ENCODE measurements at regions not wholly inside any gene's neighbourhood (a gene's known extent, or its start where the extent isn't known, plus 50 kb on each side); places are given as distances from the start of the nearest gene placed in this dataset.

DNA sequence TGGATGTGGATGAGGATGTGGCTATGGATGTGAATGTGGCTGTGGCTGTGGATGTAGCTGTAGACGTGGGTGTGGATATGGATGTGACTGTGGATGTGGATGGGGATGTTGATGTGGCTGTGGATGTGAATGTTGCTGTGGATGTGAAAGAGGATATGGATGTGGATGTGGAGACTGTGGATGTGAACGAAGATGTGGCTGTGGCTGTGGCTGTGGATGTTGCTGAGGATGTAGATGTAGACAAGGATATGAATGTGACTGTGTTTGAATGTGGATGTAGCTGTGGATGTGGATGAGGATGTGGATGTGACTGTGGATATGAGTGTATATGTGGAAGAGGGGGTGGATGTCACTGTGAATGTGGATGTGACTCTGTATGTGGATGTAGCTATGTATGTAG, 884.6 kb upstream of the CHAC2 start:
- Histone ChIP-seq H3K27ac (no peak overlapping the region), H3K4me2 (no peak overlapping the region), H2AFZ (no peak overlapping the region), H3K36me3 (replicated peaks; ENCODE audit: insufficient read depth, low read depth) (no peaks in the 10 kb centered on the region), H3K4me1 (ENCODE audit: insufficient read depth) (no peaks in the 10 kb centered on the region), H3K9me2 (replicated peaks; ENCODE audit: insufficient read depth) (no peaks in the 10 kb centered on the region), H3K9me3 (ENCODE audit: low read depth) (no peaks in the 10 kb centered on the region), H3K79me2 (no peaks in the 10 kb centered on the region), H4K20me1 (ENCODE audit: insufficient read depth, poor library complexity, severe bottlenecking) (no peaks in the 10 kb centered on the region), H3K4me3 (no peak overlapping the region), H3K27me3 (no peaks in the 10 kb centered on the region)
- DNase-seq (ENCODE audit: low spot score) = no peak
- TF ChIP-seq EZH2phosphoT487 (IDR thresholded peaks at IDR 0.05; ENCODE audit: low read depth, severe bottlenecking, unreplicated experiment) (no peak), EZH2 (IDR thresholded peaks at IDR 0.05; ENCODE audit: borderline replicate concordance) (no peak)
- TF ChIP-seq, protein P1, sequence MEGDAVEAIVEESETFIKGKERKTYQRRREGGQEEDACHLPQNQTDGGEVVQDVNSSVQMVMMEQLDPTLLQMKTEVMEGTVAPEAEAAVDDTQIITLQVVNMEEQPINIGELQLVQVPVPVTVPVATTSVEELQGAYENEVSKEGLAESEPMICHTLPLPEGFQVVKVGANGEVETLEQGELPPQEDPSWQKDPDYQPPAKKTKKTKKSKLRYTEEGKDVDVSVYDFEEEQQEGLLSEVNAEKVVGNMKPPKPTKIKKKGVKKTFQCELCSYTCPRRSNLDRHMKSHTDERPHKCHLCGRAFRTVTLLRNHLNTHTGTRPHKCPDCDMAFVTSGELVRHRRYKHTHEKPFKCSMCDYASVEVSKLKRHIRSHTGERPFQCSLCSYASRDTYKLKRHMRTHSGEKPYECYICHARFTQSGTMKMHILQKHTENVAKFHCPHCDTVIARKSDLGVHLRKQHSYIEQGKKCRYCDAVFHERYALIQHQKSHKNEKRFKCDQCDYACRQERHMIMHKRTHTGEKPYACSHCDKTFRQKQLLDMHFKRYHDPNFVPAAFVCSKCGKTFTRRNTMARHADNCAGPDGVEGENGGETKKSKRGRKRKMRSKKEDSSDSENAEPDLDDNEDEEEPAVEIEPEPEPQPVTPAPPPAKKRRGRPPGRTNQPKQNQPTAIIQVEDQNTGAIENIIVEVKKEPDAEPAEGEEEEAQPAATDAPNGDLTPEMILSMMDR (IDR thresholded peaks at IDR 0.05; ENCODE audit: poor library complexity) = no peak
- 77% methylated on average over 2 of the region's 2 CpGs for WGBS (ENCODE audit: low lambda C conversion rate, missing lambda C conversion rate)

DNA sequence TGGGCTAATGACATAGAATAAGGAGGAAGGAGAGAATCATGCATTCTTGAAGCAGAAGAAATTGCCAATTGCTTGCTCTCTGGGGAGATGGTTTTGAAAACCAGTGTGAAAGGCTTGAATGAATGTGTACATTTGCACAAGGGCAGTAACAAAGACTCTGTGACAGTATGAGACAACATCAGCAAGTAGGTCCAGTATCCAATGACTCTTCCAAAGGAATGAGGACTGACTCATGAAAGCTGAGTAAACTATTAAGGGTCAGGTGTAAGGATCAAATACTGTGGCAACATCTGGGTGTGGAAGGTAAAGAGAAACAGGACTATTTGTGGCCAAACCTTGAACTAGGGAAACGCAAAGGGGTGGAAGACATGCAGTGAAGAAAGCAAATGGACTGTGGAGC, 886.0 kb upstream of the CHAC2 start:
- no peaks in the 10 kb centered on the region for H4K20me1 ChIP-seq (ENCODE audit: insufficient read depth, poor library complexity, severe bottlenecking)
- no peak overlapping the region for H3K4me3 ChIP-seq
- TF ChIP-seq, protein P1 (IDR thresholded peaks at IDR 0.05; ENCODE audit: poor library complexity) = no peak
- TF ChIP-seq EZH2 (IDR thresholded peaks at IDR 0.05; ENCODE audit: borderline replicate concordance) = no peak
- no peak for TF ChIP-seq EZH2phosphoT487 (IDR thresholded peaks at IDR 0.05; ENCODE audit: low read depth, severe bottlenecking, unreplicated experiment)
- H3K27me3 ChIP-seq = no peaks in the 10 kb centered on the region
- H3K36me3 ChIP-seq (replicated peaks; ENCODE audit: insufficient read depth, low read depth) = no peaks in the 10 kb centered on the region
- 43% methylated on average over 1 of the region's 1 CpG for WGBS (ENCODE audit: low lambda C conversion rate, missing lambda C conversion rate)
- no peaks in the 10 kb centered on the region for H3K79me2 ChIP-seq
- H3K4me2 ChIP-seq = no peak overlapping the region
- peak overlapping the region; percentile 54 for H3K27ac ChIP-seq
- H3K9me2 ChIP-seq (replicated peaks; ENCODE audit: insufficient read depth) = no peaks in the 10 kb centered on the region
- DNase-seq (ENCODE audit: low spot score) = peak; percentile 45
- no peaks in the 10 kb centered on the region for H3K9me3 ChIP-seq (ENCODE audit: low read depth)
- no peak overlapping the region for H2AFZ ChIP-seq
- H3K4me1 ChIP-seq (ENCODE audit: insufficient read depth) = no peaks in the 10 kb centered on the region

DNA sequence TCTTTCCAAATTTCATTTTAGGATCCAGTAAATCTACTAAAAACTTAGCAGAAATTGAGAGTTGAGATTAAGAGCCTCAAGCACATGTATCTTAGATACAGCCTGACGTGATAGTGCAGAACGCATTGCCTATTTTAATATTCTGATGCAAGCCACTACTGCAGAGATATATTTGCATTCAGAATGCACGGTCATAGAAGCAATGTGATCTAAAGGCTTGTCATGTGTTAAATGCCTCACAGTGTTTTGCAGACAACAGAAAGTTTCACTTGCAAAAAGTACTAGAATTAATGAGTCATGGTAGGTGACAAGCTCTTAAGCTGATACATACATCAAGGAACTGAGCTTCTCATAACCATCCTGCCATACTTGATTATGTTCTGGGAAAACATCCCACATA, 886.7 kb upstream of the CHAC2 start:
- H4K20me1 ChIP-seq (ENCODE audit: insufficient read depth, poor library complexity, severe bottlenecking) = no peaks in the 10 kb centered on the region
- H3K27me3 ChIP-seq = no peaks in the 10 kb centered on the region
- TF ChIP-seq, protein P1 (IDR thresholded peaks at IDR 0.05; ENCODE audit: poor library complexity) = no peak
- no peak for TF ChIP-seq EZH2 (IDR thresholded peaks at IDR 0.05; ENCODE audit: borderline replicate concordance)
- no peak for TF ChIP-seq EZH2phosphoT487 (IDR thresholded peaks at IDR 0.05; ENCODE audit: low read depth, severe bottlenecking, unreplicated experiment)
- no peaks in the 10 kb centered on the region for H3K36me3 ChIP-seq (replicated peaks; ENCODE audit: insufficient read depth, low read depth)
- no peaks in the 10 kb centered on the region for H3K4me1 ChIP-seq (ENCODE audit: insufficient read depth)
- no peak overlapping the region for H3K4me3 ChIP-seq
- 88% methylated on average over 3 of the region's 3 CpGs for WGBS (ENCODE audit: low lambda C conversion rate, missing lambda C conversion rate)
- H3K27ac ChIP-seq = no peak overlapping the region
- H3K79me2 ChIP-seq = no peaks in the 10 kb centered on the region
- no peak overlapping the region for H2AFZ ChIP-seq
- H3K4me2 ChIP-seq = no peak overlapping the region
- no peak for DNase-seq (ENCODE audit: low spot score)
- H3K9me2 ChIP-seq (replicated peaks; ENCODE audit: insufficient read depth) = no peaks in the 10 kb centered on the region
- H3K9me3 ChIP-seq (ENCODE audit: low read depth) = no peaks in the 10 kb centered on the region

DNA sequence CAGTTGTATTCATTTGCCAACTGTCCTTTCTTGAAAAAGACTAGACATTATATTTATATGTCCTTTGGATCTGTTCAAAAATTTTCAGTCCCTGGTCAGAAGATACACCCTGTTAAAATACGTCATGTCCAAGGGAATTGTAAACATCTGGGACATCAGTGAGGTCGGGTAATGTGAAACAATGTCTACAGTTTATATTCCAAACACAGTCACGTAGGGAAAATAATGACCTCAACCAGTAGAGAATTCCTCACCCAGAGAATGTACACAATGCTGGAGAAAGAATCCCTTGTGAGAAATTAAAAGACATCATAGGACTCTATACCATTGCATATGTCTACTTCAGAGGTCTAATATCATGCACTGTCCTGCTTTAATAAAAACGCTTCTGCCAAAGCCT, 888.0 kb upstream of the CHAC2 start:
- no peak overlapping the region for H2AFZ ChIP-seq
- TF ChIP-seq EZH2 (IDR thresholded peaks at IDR 0.05; ENCODE audit: borderline replicate concordance) = no peak
- TF ChIP-seq, protein P1 (IDR thresholded peaks at IDR 0.05; ENCODE audit: poor library complexity) = no peak
- no peak for TF ChIP-seq EZH2phosphoT487 (IDR thresholded peaks at IDR 0.05; ENCODE audit: low read depth, severe bottlenecking, unreplicated experiment)
- H3K27me3 ChIP-seq = no peaks in the 10 kb centered on the region
- H3K4me3 ChIP-seq = no peak overlapping the region
- no peaks in the 10 kb centered on the region for H3K79me2 ChIP-seq
- no peak for DNase-seq (ENCODE audit: low spot score)
- no peaks in the 10 kb centered on the region for H3K9me2 ChIP-seq (replicated peaks; ENCODE audit: insufficient read depth)
- no peaks in the 10 kb centered on the region for H3K9me3 ChIP-seq (ENCODE audit: low read depth)
- H3K27ac ChIP-seq = no peak overlapping the region
- no peaks in the 10 kb centered on the region for H3K4me1 ChIP-seq (ENCODE audit: insufficient read depth)
- H3K4me2 ChIP-seq = no peak overlapping the region
- 65% methylated on average over 4 of the region's 4 CpGs for WGBS (ENCODE audit: low lambda C conversion rate, missing lambda C conversion rate)
- no peaks in the 10 kb centered on the region for H3K36me3 ChIP-seq (replicated peaks; ENCODE audit: insufficient read depth, low read depth)
- no peaks in the 10 kb centered on the region for H4K20me1 ChIP-seq (ENCODE audit: insufficient read depth, poor library complexity, severe bottlenecking)
